ENCODE measurements at regions not wholly inside any gene's neighbourhood (a gene's known extent, or its start where the extent isn't known, plus 50 kb on each side); places are given as distances from the start of the nearest gene placed in this dataset.

- DNase-seq (ENCODE audit: low read depth), result no peak
Observed at GRCh38 chr3:83092521-83093221, 1331.2 kb upstream of the GBE1 start.

- DNase-seq (ENCODE audit: low read depth), result no peak
Observed at GRCh38 chr3:83076041-83076440, 1314.6 kb upstream of the GBE1 start.

- DNase-seq (ENCODE audit: low read depth), result no peak
Observed at GRCh38 chr3:83074485-83074884, 1313.0 kb upstream of the GBE1 start.

GRCh38 chr3:83065851-83066460 lies 1304.5 kb upstream of the GBE1 start:
- no peak for DNase-seq (ENCODE audit: low read depth)

- no peak for DNase-seq (ENCODE audit: low read depth)
Observed at GRCh38 chr3:83063446-83063845, 1302.0 kb upstream of the GBE1 start.

GRCh38 chr3:83048556-83048955 lies 1287.1 kb upstream of the GBE1 start:
- DNase-seq (ENCODE audit: low read depth), result no peak

- no peak for DNase-seq (ENCODE audit: low read depth)
Observed at GRCh38 chr3:83039422-83039821, 1278.0 kb upstream of the GBE1 start.

GRCh38 chr3:83035704-83036010 lies 1274.2 kb upstream of the GBE1 start:
- DNase-seq (ENCODE audit: low read depth), result no peak

- no peak for DNase-seq (ENCODE audit: low read depth)
Observed at GRCh38 chr3:83034806-83035703, 1273.6 kb upstream of the GBE1 start.

GRCh38 chr3:83033133-83033532 lies 1271.7 kb upstream of the GBE1 start:
- no peak for DNase-seq (ENCODE audit: low read depth)

- DNase-seq (ENCODE audit: low read depth), result no peak
Observed at GRCh38 chr3:83023086-83023485, 1261.6 kb upstream of the GBE1 start.

GRCh38 chr3:83011481-83011880 lies 1250.0 kb upstream of the GBE1 start:
- DNase-seq (ENCODE audit: low read depth), result no peak

- DNase-seq (ENCODE audit: low read depth), result no peak
Observed at GRCh38 chr3:83003917-83004316, 1242.5 kb upstream of the GBE1 start.

GRCh38 chr3:83002869-83003445 lies 1241.5 kb upstream of the GBE1 start:
- no peak for DNase-seq (ENCODE audit: low read depth)

- no peak for DNase-seq (ENCODE audit: low read depth)
Observed at GRCh38 chr3:82999777-83000176, 1238.3 kb upstream of the GBE1 start.

- DNase-seq (ENCODE audit: low read depth), result no peak
Observed at GRCh38 chr3:82978368-82978767, 1216.9 kb upstream of the GBE1 start.

GRCh38 chr3:82977871-82978270 lies 1216.4 kb upstream of the GBE1 start:
- DNase-seq (ENCODE audit: low read depth), result no peak

GRCh38 chr3:82973791-82974190 lies 1212.3 kb upstream of the GBE1 start:
- DNase-seq (ENCODE audit: low read depth), result no peak

GRCh38 chr3:82960379-82960778 lies 1198.9 kb upstream of the GBE1 start:
- no peak for DNase-seq (ENCODE audit: low read depth)

- DNase-seq (ENCODE audit: low read depth), result no peak
Observed at GRCh38 chr3:82957696-82958095, 1196.3 kb upstream of the GBE1 start.

- DNase-seq (ENCODE audit: low read depth), result no peak
Observed at GRCh38 chr3:82957079-82957478, 1195.6 kb upstream of the GBE1 start.

- no peak for DNase-seq (ENCODE audit: low read depth)
Observed at GRCh38 chr3:82954486-82954885, 1193.0 kb upstream of the GBE1 start.

GRCh38 chr3:82942041-82942440 lies 1180.6 kb upstream of the GBE1 start:
- DNase-seq (ENCODE audit: low read depth), result no peak

All from CMK (cell line).